GM23248 (cell line): ENCODE measurements at regions not wholly inside any gene's neighbourhood (a gene's known extent, or its start where the extent isn't known, plus 50 kb on each side); places are given as distances from the start of the nearest gene placed in this dataset.

Experiments used
- EZH2 ChIP-seq: fragments of 200-600 bp; sonication (generic); IDR thresholded peaks from 2 replicates; pipeline ENCODE4 v1.6.1; 2018; ENCODE audit warnings: antibody characterized with exemption, mild to moderate bottlenecking; ENCODE audit not compliant: insufficient read depth, poor library complexity, severe bottlenecking
- EZH2phosphoT487 ChIP-seq: fragments of 200-600 bp; sonication (generic); IDR thresholded peaks from 2 replicates; pipeline ENCODE4 v1.6.1; 2018; ENCODE audit warnings: antibody characterized with exemption, moderate library complexity, mild to moderate bottlenecking, low read depth; ENCODE audit not compliant: insufficient read depth

- TF ChIP-seq EZH2phosphoT487 (no peak), EZH2 (no peak)
Measured at GRCh38 chr3:187975561-187976364, 178.2 kb upstream of the LPP start.
